ENCODE measurements at regions not wholly inside any gene's neighbourhood (a gene's known extent, or its start where the extent isn't known, plus 50 kb on each side); places are given as distances from the start of the nearest gene placed in this dataset.

GRCh38 chr20:50357783-50358161 lies 152.4 kb upstream of the PTPN1 start:
- TF ChIP-seq RELA (CRISPR knock-in tag; IDR thresholded peaks at IDR 0.05; ENCODE audit: borderline replicate concordance): no peak
- TF ChIP-seq, protein P1, sequence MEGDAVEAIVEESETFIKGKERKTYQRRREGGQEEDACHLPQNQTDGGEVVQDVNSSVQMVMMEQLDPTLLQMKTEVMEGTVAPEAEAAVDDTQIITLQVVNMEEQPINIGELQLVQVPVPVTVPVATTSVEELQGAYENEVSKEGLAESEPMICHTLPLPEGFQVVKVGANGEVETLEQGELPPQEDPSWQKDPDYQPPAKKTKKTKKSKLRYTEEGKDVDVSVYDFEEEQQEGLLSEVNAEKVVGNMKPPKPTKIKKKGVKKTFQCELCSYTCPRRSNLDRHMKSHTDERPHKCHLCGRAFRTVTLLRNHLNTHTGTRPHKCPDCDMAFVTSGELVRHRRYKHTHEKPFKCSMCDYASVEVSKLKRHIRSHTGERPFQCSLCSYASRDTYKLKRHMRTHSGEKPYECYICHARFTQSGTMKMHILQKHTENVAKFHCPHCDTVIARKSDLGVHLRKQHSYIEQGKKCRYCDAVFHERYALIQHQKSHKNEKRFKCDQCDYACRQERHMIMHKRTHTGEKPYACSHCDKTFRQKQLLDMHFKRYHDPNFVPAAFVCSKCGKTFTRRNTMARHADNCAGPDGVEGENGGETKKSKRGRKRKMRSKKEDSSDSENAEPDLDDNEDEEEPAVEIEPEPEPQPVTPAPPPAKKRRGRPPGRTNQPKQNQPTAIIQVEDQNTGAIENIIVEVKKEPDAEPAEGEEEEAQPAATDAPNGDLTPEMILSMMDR (IDR thresholded peaks at IDR 0.05): no peak

Measured in WTC11 (cell line).